ENCODE measurements at regions not wholly inside any gene's neighbourhood (a gene's known extent, or its start where the extent isn't known, plus 50 kb on each side); places are given as distances from the start of the nearest gene placed in this dataset.
"Not testable (repeated sequence)": the region's sequence is repeated elsewhere in the genome, so short reads cannot be mapped to it uniquely, and the experiment has no call there.

DNA sequence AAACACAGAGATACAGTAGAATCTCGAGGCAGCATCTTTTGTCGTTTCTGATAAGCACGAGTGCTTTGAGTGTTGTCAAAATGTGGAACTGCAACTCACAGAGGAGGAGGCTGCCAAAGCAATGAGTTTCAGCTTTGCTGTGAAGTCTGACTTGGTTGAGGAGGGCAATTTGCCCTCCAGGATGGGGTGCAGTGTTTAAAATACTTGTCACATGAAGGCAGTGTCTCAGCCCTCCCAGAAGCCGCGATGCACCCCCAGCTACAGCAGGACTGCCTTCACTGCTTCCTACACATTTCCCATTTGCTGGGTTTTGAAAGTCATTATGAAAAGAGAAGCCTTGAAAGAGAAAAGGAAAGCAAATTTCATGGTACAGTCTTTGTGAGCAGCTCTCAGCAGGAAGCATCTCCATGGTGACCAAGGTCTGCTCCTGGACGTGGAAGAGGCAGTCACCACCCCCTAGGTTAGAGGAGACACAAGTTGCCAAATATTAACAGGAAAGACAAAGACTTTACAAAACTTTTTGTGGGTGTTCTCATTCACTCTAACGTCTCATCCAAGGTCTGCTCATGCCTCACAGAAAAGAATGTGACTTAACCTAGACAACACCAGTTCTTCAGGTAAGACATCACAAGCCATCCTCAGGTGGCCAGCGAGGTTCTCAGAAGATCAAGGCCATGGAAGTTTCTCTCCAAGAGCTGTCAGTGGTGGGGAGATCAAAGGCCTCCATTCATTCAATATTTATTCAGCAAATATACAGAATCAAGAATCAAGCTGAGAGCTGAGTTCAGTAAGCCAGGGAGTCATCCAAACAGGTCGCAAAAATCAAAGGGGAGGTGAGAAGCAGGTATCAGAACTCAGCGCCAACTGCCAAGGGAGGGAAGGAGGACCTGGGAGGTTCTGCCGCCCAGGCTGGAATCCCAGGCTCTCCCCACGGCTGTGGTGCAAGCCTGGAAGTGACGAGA lies 476.0 kb downstream of the EIPR1 start:
- H3K36me3 ChIP-seq, result no peaks in the 10 kb centered on the region
- H3K4me1 ChIP-seq, result peaks cover 11% of the 10 kb centered on the region
- H3K9ac ChIP-seq, result peak overlapping the region; percentile 7; the same call in 1 of the 2 replicates
- no peaks in the 10 kb centered on the region for H3K9me3 ChIP-seq
- no peak for TF ChIP-seq Cebpa-rat (IDR thresholded peaks at IDR 0.05)
- no peak overlapping the region for H3K27ac ChIP-seq
- no peaks in the 10 kb centered on the region for H4K20me1 ChIP-seq
- H3K4me2 ChIP-seq, result peak overlapping the region; percentile 51
- no peak overlapping the region for H3K4me3 ChIP-seq
- H3K27me3 ChIP-seq, result no peaks in the 10 kb centered on the region

DNA sequence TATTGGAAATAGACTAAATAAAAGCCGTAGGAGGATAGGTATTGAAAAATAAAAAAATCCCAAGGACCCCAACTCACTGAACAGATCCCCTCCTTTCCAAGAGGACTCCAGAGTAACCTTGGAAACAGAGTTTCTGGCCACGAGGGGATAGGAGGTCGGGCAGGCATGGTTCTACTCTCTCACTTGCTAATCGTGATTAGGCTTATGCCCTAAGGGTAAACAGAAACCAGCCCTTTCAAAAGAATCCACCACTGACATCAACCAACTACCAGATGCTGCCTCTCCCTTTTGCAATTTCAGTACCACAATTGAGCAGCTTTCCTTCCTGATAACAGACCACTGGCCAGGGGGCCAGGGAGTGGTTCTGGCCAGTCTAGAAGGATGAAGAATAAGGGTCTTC lies 477.8 kb downstream of the EIPR1 start:
- no peak overlapping the region for H3K27ac ChIP-seq
- no peaks in the 10 kb centered on the region for H4K20me1 ChIP-seq
- no peak for TF ChIP-seq Cebpa-rat (IDR thresholded peaks at IDR 0.05)
- H3K9ac ChIP-seq, result no peak overlapping the region
- H3K27me3 ChIP-seq, result no peaks in the 10 kb centered on the region
- no peak overlapping the region for H3K4me2 ChIP-seq
- H3K9me3 ChIP-seq, result no peaks in the 10 kb centered on the region
- H3K4me3 ChIP-seq, result no peak overlapping the region
- peaks cover 11% of the 10 kb centered on the region for H3K4me1 ChIP-seq
- no peaks in the 10 kb centered on the region for H3K36me3 ChIP-seq

DNA sequence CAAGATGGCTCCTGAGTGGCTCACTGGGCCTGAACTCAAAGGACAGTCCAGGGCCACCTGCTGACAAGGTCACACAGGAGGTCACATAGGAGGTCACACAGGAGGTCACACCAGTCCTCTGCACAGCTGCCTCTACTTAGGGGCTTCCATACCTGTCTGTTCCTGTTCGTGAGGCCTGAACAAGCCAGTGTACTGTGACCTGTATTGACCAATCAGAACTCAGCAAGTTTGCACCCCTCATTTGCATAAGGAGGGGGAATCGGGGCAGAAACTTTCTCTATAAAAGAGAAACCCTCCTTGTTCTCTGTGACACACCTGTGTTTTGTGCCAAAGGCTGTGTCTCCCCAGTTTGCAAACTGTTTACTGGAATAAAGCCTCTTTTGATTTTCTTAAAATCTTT lies 478.9 kb downstream of the EIPR1 start:
- H3K4me2 ChIP-seq, result no peak overlapping the region
- H3K27me3 ChIP-seq, result no peaks in the 10 kb centered on the region
- H3K9ac ChIP-seq, result no peak overlapping the region
- H3K4me3 ChIP-seq, result no peak overlapping the region
- no peaks in the 10 kb centered on the region for H3K36me3 ChIP-seq
- H3K4me1 ChIP-seq, result peaks cover 11% of the 10 kb centered on the region
- H3K9me3 ChIP-seq, result no peaks in the 10 kb centered on the region
- no peaks in the 10 kb centered on the region for H4K20me1 ChIP-seq
- TF ChIP-seq Cebpa-rat (IDR thresholded peaks at IDR 0.05), result no peak
- no peak overlapping the region for H3K27ac ChIP-seq

DNA sequence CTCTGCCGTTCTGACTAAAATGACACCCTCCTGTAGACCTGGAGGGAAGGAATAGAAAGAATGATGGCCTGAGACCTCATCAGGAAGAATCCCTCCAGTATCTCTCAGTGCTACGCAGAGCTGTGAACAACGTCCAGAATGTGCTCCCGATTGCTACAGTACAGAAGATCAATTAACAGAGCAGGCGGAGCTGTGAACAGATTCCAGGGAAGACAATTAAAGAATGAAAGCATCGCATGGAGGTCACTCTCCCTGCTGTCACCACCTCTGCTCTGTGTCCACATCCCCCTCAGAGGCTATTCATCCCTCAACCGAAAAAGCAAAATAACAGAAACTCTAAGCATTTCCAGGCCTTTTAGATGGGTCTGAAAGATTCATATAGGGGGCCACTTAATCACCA lies 481.0 kb downstream of the EIPR1 start:
- no peaks in the 10 kb centered on the region for H4K20me1 ChIP-seq
- H3K27ac ChIP-seq, result no peak overlapping the region
- no peaks in the 10 kb centered on the region for H3K9me3 ChIP-seq
- no peaks in the 10 kb centered on the region for H3K27me3 ChIP-seq
- no peak overlapping the region for H3K4me2 ChIP-seq
- no peak overlapping the region for H3K4me3 ChIP-seq
- H3K36me3 ChIP-seq, result no peaks in the 10 kb centered on the region
- H3K4me1 ChIP-seq, result peaks cover 4% of the 10 kb centered on the region
- no peak for TF ChIP-seq Cebpa-rat (IDR thresholded peaks at IDR 0.05)
- H3K9ac ChIP-seq, result no peak overlapping the region

DNA sequence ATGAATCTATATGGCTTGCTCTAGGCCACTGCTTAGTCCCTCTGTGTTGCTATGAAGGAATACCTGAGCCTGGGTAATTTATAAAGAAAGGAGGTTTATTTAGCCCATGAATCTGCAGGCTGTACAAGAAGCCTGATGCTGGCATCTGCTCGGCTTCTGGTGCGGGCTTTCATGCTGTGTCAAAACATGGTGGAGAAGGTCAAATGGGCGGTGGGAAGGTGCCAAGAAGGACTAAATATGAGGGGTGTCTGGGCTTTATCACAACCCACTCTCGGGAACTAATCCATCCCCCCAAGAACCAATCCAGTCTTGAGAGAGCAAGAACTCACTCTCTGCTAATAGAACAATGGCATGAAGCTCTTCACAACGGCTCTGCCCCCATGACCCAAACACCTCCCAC lies 481.6 kb downstream of the EIPR1 start:
- H3K27ac ChIP-seq, result no peak overlapping the region
- H3K4me3 ChIP-seq, result no peak overlapping the region
- no peak overlapping the region for H3K4me2 ChIP-seq
- H3K9me3 ChIP-seq, result no peaks in the 10 kb centered on the region
- no peaks in the 10 kb centered on the region for H3K4me1 ChIP-seq
- H3K9ac ChIP-seq, result no peak overlapping the region
- no peaks in the 10 kb centered on the region for H3K27me3 ChIP-seq
- H4K20me1 ChIP-seq, result no peaks in the 10 kb centered on the region
- H3K36me3 ChIP-seq, result no peaks in the 10 kb centered on the region
- TF ChIP-seq Cebpa-rat (IDR thresholded peaks at IDR 0.05), result no peak

DNA sequence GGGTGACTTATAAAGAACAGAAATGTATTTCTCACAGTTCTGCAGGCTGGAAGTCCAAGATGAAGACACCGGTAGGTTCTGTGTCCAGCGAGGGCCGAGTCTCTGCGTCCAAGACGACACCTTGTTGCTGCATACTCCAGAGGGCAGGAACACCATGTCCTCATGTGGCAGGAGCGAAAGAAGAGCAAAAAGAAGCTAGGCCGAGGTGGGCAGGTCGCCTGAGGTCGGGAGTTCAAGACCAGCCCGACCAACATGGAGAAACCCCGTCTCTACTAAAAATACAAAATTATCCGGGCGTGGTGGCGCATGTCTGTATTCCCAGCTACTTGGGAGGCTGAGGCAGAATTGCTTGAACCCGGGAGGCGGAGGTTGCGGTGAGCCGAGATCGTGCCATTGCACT lies 483.6 kb downstream of the EIPR1 start:
- not testable (repeated sequence) for H3K9ac ChIP-seq, H3K4me2 ChIP-seq, H3K9me3 ChIP-seq, H3K27ac ChIP-seq, H3K4me3 ChIP-seq, H3K36me3 ChIP-seq, H3K27me3 ChIP-seq, H4K20me1 ChIP-seq, H3K4me1 ChIP-seq

DNA sequence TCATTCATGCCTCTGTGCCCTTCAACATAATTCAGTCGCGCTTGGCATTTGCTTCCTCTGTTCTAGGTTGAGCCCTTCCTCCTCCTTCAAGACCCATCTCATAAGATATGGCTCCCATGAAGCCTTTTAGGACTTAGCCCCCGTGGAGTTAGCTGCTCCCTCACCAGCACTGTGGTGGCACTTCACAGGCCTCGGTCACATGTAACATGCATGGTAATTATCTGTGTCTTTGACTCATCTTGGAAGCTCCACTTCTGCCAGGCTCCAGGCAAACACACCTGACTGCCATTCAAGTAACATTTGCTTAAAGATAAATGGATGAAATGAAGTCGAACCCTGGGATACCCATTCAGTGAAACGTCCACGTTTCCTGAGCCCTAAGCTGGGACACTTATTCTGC lies 484.7 kb downstream of the EIPR1 start:
- Histone ChIP-seq H3K4me2 (no peak overlapping the region), H3K4me3 (no peak overlapping the region), H3K27ac (no peak overlapping the region), H3K9me3 (no peaks in the 10 kb centered on the region), H3K9ac (no peak overlapping the region), H3K27me3 (no peaks in the 10 kb centered on the region), H3K36me3 (no peaks in the 10 kb centered on the region), H4K20me1 (no peaks in the 10 kb centered on the region), H3K4me1 (no peaks in the 10 kb centered on the region)
- TF ChIP-seq Cebpa-rat (IDR thresholded peaks at IDR 0.05), result no peak

DNA sequence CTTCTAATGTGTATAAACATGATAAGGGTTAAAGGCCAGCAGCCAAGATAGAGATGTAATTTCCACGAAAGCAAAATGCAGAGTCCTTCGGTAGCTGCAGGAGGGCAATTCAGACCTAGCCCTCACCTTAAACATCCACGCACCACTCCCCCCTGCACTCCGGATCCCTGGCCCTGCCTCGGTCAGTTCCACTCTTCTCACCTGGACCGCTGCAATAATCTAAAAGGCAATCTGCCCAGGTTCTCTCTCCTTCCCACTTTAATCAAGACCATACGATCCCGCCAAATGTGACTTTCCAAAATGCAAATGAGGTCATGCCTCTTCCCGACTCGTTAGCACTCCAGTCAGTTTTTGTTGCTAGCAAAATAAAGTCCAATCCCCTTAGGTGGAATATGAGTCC lies 485.2 kb downstream of the EIPR1 start:
- no peak overlapping the region for H3K9ac ChIP-seq
- H3K36me3 ChIP-seq, result no peaks in the 10 kb centered on the region
- no peaks in the 10 kb centered on the region for H3K9me3 ChIP-seq
- H3K27me3 ChIP-seq, result no peaks in the 10 kb centered on the region
- no peak overlapping the region for H3K27ac ChIP-seq
- H3K4me1 ChIP-seq, result no peaks in the 10 kb centered on the region
- TF ChIP-seq Cebpa-rat (IDR thresholded peaks at IDR 0.05), result no peak
- no peak overlapping the region for H3K4me2 ChIP-seq
- H3K4me3 ChIP-seq, result no peak overlapping the region
- H4K20me1 ChIP-seq, result no peaks in the 10 kb centered on the region

DNA sequence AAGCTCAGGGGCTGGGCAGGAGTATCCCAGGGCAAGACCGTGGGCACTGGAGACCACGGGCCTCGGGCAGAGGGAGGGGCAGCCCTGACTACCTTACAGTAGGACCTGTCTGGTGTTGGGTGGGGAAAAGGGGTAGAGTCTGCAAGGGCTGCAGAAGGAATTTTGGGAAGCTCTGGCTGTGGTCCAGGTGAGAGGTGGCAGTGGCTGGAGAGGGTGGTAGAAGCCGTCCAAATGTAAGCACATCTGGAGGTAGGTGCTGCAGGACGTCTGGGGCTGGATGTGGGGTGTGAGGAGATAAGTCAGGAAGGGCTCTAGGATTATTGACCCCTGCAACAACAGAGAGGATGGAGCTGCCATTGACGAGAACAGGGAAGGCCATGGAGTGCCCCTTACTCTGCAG lies 486.7 kb downstream of the EIPR1 start:
- no peak overlapping the region for H3K9ac ChIP-seq

DNA sequence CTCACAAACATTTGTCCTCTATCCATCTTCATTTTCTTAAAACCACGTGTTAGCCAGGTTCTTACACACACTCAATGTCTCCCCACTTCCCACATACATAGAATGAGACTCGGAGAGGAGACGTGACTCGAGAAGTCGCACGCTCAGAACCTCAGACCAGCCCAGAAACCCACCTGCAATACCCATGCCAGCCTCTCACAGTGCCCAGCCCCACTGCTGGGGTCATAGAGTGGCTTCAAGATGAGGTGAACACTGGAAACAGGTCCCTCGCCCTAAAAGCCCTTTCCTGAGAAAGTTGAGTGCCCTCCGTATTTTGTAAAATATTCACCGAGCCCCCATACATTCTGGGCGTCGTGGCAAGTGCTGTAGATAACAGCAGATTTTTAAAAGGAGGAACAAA lies 487.4 kb downstream of the EIPR1 start:
- no peak for TF ChIP-seq Cebpa-rat (IDR thresholded peaks at IDR 0.05)
- Histone ChIP-seq H3K4me3 (no peak overlapping the region), H3K9me3 (no peaks in the 10 kb centered on the region), H4K20me1 (no peaks in the 10 kb centered on the region), H3K9ac (no peak overlapping the region), H3K36me3 (no peaks in the 10 kb centered on the region), H3K27me3 (no peaks in the 10 kb centered on the region), H3K27ac (no peak overlapping the region), H3K4me1 (no peaks in the 10 kb centered on the region), H3K4me2 (no peak overlapping the region)

More for the DNA sequence above, 486.7 kb downstream of the EIPR1 start:
- Histone ChIP-seq H3K27ac (no peak overlapping the region), H3K4me2 (no peak overlapping the region), H4K20me1 (no peaks in the 10 kb centered on the region), H3K4me1 (no peaks in the 10 kb centered on the region), H3K36me3 (no peaks in the 10 kb centered on the region), H3K27me3 (no peaks in the 10 kb centered on the region), H3K4me3 (no peak overlapping the region), H3K9me3 (no peaks in the 10 kb centered on the region)
- no peak for TF ChIP-seq Cebpa-rat (IDR thresholded peaks at IDR 0.05)
